ENCODE measurements at regions not wholly inside any gene's neighbourhood (a gene's known extent, or its start where the extent isn't known, plus 50 kb on each side); places are given as distances from the start of the nearest gene placed in this dataset.
"Not testable (repeated sequence)": the region's sequence is repeated elsewhere in the genome, so short reads cannot be mapped to it uniquely, and the experiment has no call there.

DNA sequence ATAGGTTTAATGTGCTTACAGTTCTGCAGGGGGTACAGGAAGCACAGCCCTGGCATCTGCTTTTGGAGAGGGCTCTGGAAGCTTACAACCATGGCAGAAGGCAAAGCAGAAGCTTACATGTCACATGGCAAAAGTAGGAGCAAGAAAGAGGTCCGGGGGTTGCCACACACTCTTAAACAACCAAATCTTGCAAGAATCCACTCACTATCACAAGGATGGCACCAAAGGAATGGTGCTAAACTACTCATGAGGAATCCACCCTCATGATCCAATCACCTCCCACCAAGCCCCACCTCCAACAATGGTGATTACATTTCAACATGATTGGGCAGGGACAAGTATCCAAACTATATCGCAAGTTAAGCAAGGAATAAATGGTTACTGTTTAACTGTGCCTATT, 255.8 kb upstream of the AVPR1A start:
- DNase-seq: no peak

DNA sequence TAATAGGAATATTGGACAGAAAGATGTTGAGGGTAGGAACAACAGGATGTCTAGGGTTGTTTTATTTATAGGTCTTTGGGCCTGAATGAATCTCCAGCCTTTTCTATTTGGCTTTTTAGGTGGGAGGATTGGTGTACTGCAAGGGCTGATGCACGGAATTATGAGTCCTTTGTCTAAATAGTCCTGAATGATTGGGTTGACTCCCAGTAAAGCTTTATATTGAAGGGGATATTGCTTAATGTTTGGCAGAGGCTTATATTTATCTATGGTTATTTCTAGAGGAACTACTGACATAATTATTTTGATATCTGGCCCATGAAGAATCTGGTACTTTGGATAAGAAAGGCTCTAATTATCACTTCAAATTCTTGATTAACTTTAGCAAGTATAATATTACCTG, 253.6 kb upstream of the AVPR1A start:
- DNase-seq: no peak

DNA sequence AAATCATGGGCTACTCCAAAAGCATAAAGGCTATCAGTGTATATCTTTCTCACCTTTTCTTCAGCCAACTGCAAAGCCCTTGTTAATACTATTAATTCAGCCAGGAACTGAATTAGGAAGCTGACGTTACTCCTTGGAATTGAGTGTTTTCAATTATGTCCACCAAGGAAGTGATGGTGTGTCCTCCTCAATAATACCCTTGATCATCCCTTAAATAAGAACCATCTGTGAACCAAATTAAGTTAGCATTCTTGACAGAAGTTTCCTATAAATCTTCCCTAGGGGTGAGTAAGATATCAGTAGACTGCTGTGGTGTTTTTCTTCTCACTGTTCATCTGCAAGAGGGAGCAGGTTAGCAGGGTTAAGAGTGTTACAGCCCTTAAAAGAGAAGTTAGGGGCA, 252.3 kb upstream of the AVPR1A start:
- DNase-seq: no peak

DNA sequence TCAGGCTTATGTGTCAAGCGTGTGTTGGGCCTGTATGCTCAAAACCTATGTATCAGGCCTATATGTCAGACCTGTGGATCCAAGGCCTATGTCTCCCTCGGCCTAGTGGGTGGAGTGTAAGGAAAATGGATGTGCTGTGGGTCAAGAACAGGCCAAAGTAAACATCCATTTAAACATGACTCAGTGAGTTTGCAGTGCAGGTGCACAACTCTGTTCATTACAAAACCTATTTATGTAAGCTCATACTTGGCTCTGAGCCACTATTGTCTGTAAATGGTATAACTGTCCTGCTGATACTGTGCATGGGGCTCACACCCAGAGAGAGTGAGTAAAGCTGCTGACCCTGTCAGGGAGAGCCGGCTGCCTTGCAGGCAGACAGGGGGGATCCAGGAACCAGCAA, 249.7 kb upstream of the AVPR1A start:
- no peak for DNase-seq

DNA sequence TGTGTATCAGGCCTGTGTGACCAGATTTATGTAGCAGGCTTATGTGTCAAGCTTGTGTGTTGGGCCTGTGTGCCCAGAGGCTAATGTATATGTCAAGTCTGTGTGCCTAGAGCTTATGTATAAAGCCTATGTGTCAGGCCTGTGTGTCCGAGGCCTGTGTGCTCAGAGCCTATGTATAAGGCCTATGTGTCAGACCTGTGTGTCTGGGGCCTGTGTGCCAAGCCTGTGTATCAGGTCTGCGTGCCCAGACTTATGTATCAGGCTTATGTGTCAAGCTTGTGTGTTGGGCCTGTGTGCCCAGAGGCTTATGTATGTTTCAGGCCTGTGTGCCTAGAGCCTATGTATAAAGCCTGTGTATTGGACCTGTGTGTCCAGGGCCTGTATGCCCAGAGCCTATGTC, 249.3 kb upstream of the AVPR1A start:
- DNase-seq: no peak

DNA sequence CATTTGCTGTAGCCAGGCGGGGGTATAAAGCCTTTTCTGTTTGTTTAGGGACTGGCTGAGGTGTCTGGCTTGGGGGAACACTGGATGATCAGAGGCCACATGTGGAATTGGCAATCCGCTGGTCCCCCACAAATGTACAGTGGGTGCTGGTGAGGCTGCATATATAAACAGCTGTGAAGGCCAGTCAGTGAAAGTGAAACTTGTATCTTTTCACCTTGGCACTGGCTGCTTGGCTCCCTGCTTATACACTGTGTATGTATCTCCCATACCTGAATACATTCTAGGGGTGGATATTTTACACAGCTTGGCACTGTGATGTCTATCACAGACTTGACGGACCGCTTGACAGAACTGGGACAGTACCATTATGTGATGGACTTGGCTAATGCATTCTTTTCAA, 246.8 kb upstream of the AVPR1A start:
- no peak for DNase-seq

DNA sequence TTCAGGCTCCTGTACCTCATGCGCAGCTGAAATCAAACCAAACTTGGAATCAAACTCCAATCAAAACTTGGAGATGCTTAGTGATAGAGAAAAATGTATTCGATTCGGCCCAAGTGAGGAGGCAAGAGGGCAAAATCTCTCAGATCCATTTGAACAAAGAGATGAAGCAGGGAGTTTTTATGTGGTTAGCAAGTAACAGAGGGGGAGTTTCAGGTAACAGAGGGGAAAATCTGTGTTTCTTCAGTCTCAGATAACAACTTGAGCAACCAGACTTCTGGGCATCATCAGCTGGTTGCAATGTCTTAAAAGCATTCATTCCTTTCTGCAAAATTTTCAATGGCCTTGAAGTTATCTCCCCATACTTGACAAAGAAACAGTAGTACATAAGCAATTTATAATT, 245.1 kb upstream of the AVPR1A start:
- DNase-seq: no peak

DNA sequence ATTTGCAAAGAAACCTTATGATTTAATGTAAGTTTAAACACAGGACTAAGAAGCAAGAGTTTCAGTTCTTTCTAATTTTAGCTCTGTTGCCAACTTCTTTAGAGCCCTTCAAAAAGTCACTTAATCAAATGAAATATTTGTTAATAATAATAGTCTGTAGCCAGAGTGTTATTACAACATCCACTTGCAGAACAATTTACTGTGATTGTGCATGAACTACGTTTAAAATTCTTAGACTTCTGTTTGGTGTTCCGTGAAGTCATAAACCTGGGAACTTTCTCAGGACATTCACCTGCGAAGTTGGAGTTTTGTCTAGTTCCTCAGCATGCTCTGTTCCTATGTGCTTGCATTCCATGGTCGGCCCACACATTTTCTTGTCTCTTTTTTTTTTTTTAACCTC, 244.0 kb upstream of the AVPR1A start:
- no peak for DNase-seq

DNA sequence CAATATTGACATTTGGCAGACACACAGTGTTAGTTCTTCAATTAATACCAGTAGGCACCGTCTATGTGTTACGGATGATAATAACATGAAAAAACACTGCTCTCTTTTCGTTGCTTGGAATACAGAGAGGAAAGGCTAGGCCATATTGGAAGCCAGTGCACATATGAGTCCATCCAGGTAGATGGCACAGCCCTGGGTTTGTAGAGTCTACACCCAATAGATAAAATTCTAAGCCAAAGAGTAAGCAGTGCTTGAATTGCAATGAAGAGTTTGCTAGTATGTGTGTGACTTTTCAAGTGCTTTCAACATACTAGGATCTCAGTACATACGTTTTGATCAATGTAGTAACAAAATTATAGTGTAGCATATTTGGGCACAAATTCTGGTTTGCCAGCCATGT, 243.3 kb upstream of the AVPR1A start:
- no peak for DNase-seq

DNA sequence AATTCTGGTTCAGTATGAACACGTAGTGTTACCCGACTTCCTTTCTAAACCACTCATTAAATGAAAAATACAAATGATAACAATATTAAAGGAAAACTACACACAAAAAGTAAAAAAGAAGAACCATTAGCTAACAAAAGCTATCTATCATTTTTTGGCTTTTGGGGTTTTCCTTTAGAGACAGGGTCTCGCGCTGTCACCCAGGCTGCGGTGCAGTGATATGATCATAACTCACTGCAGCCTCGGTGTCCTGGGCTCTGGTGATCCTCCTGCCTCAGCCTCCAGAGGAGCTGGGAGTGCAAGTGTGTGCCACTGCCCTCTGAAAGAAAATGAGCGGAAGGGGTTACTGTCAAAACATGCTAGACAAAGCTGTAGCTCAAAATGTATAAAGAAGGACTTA, 238.2 kb upstream of the AVPR1A start:
- DNase-seq: no peak

DNA sequence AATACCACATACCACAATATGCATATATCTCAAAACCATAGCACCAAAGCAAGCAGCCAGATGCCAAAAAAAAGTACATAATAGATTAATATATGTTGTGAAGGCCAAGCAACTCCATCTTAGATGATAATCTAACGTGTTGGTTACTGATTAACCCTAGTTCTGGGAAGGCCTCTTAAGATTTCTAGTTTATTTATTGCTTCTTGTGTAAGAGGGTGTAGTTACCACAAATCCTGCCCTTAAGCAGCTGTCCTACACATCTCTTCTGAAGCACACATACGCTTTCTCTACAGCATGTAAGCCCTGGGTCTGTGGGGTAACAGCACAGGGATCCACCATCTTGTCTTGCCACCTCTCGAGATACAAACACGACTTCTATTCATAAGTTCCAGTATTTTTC, 236.8 kb upstream of the AVPR1A start:
- DNase-seq: no peak

DNA sequence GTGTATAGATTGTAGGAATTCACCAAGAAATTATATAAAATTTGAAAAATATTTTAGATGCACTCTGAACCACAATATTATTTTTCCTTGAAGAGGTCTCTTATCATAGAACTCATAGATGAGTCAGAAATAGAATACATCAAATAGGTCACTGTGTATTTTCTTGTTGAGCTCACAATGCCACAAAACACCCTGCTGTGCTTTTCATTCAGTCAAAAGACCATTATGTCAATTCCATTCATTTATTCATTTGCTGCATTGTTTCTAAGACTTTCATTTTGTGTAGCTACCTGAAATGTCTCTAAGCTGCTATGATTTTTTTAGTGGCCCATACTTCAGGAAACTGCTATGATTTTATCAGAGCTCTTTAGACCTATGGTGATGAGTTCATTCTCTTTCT, 231.9 kb upstream of the AVPR1A start:
- DNase-seq: no peak

DNA sequence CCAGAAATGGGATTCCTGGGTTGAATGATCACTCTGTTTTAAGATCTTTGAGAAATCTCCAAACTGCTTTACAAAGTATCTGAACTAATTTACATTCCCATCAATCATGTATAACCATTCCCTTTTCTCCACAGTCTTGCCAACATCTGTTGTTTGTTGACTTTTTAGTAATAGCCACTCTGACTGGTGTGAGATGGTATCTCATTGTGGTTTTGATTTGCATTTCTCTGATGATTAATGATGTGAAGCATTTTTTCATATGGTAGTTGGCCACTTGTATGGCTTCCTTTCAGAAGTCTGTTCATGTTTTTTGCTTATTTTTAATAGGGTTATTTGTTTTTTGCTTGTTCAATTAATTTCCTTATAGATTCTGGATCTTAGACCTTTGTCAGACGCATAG, 211.8 kb upstream of the AVPR1A start:
- DNase-seq: no peak

DNA sequence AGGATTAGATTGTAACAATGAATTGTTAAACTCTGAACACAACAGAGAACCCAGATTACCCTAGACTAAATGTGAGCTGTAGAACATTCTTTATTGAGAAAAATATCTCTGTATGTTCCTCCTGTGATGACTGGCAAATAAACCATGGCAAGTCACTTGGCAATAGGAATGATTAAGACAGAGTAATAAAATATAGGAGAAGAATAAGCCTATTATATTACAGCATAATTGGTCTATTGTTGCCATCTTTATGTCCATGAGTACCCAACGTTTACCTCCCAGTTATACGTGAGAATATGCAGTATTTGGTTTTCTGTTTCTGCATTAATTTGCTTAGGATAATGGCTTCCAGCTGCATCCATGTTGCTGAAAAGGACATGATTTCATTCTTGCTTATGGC, 211.2 kb upstream of the AVPR1A start:
- no peak for DNase-seq

DNA sequence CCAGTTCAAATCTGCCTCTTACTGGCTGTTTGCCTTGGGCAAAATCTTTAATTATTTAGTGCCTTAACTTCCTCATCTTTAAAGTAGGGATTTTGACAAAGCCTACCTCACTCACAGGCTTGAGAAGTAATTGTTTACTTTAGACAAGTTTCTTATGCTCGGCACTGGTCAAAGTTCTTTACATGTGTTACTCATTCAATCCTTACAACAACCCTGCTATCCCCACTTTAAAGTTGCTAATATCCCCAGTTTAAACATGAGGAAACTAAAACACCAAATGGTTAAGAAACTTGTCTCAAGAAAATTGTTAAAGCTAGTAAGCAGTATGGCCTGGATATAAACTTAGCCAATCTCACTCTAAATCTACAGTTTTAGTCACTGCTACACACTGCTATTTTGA, 204.0 kb upstream of the AVPR1A start:
- no peak for DNase-seq

DNA sequence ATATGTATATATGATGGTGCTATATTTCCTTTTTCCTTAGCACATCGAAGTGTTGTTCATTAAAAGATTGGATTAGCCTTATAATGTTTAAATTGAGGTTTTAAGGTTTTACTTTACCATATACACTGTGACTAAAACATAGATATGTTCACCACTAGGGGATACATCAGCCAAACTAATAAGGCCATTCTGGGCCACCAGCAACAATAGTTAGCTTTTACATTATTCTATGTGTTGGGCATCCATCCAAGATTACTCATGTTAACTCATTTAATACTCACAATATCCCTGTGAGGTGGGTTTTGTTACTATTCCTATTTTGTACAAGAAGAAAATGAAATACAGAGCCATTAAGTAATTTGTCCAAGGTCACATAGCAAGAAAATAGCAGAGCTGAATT, 202.6 kb upstream of the AVPR1A start:
- no peak for DNase-seq

DNA sequence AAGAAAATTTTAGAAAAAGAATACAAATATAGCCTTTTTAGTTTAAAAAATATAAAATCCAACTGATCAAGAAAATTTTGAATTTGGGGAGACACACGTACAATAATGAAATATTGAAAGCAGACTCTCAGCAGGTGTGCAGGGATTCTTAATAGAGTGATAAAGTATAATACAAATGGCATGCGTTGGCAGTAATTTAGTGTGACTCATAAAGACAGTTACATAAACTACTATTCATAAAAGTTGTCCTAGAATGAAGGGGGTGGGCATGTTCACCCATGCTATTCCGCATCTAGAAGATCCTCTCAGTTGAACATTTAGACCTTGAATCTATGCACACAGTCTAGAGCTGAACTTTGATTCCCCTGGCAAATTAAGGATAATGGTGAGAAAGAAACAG, 200.4 kb upstream of the AVPR1A start:
- DNase-seq: no peak

DNA sequence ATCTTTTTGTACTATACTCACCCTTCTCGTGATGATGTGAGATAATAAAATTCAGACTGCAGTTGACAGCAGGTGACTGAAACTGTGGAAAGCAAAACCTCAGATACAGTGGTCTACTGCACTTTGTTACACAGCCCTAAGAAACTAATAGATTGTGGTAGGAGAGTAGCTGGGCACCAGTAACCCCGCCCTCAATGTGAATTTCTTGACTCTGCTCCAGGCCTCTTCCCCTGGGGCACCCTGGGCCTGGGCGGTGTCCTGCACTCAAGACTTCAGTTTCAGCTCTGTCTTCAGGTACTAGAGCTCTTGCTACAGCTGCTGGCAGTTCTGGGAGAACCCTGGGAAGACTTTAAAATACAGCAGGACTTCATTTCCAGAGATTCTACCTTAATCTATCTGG, 197.6 kb upstream of the AVPR1A start:
- no peak for DNase-seq

DNA sequence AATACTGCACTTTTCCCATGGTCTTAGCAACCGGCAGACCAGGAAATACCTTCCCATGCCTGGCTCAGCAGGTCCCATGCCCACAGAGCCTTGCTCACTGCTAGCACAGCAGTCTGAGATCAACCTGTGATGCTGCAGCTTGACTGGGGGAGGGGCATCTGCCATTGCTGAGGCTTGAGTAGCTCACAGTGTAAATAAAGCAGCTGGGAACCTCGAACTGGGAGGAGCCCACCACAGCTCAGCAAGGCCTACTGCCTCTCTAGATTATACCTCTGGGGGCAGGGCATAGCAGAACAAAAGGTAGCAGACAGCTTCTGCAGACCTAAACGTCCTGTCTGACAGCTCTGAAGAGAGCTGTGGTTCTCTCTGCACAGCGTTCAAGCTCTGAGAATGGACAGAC, 186.2 kb upstream of the AVPR1A start:
- not testable (repeated sequence) for DNase-seq

DNA sequence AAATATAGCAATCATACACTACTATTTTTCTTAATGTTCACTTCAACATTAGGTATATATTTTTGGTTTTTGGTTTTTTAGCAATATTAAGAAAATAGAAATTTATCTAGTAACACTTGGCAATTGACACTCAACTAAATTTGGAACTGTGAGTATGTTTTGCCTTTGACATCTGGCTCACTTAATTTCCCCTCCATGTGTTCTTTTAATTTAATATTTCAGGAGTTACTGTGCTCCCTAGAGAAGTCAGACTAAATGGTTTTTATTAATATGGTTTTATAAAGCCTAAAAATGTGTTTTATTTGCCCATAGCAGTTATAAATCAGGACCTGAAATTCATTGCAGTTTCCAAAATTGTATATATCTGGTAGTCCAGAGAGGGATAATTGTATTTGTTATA, 175.3 kb upstream of the AVPR1A start:
- no peak for DNase-seq

DNA sequence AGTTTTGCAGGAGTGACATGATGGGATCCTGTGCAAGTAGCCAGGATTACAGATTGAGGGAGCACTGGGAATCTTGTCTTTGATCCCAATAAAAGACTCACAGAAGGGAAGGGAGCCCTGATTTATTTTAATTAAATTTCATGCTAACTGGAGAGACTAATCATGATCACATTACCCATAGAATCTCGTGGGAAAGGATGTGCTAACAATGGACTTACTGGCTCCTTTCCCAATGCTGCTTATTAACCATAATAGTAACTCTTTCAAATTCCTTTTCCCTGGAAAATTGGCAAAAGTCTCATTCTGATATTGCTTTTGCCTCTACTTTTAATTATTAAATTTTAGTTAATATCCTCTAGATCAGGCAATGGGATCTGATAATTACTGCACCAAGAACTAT, 174.8 kb upstream of the AVPR1A start:
- DNase-seq: no peak

DNA sequence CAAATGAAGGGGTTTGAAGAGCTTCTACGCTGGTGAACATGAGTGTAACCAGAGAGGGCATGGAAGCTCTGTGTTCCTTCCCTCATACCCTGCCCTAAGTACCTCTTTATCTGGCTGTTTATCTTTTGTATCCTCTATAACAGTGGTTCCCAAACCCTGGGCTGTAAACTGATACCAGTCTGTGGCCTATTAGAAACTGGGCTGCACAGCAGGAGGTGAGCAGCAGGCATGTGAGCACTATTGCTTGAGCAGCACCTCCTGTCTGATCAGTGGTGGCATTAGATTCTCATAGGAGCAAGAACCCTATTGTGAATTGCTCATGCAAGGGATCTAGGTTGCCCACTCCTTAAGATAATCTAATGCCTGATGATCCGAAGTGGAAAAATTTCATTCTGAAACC, 172.9 kb upstream of the AVPR1A start:
- DNase-seq: no peak

DNA sequence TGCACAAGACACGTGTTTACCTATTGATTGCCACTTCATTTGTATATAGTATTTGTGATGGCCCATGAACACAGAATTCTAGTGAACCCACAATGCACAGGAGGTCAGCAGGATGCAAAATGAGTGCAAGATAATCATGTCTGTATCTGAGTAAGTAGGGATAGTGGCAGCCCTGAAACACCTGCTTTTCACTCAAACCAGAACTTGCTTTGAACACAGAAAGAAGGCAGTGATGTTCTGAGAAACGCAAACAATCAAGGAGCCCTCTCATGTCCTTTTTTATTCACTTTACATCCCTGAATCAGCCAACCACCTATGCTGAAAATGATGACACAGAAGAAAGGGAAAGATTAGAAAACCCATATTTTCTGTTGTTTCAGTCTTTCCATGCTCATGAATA, 170.4 kb upstream of the AVPR1A start:
- DNase-seq: no peak

DNA sequence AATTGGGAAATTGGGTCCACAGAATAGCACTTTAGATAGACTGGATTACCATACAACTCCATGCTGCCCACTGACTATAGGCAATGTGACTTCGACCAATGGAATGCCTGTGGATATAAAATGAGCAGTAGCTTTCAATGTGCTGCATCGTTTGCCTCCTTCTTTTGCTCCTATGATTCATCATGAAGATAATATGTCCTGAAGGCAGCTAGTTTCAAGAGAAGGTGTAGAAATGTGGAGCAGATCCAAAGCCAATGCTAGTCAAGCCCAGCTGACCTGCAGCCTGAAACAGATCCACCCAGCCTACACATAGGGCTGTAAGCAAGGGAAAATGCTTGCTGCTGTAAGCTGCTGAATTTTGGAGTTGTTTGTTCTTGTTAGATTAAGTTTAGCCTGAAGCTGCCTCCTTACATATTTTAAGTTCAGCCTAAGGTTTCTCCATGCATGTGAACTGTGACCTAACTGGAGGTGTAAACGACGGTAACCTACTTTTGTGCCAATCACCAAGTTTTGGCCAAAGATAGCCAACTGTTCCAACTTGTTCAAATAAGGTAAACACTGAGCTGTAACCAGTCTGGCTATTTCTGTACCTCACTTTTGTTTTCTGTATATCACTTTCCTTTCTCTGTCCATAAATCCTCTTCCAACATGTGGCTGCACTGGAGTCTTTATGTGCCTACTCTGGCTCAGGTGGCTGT, 169.1 kb upstream of the AVPR1A start:
- DNase-seq: no peak

DNA sequence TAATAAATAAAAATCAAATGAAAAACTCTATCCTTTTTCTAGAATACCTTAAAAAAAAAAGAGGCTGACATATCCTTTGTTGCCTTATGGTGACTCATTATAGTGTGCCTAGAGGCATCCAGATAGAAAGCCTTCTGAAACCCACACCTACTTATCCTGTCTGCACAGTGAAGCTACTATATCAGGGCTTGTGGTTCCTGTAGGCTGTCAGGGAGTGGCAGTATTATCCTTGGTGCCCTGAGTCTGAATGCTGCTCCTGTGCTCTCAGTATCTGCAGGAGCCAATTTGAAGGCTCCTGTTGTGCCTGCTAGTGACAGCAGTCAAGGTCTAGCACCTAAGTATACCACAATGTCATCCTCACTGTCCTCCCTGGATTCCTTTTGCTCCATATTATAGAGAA, 168.4 kb upstream of the AVPR1A start:
- no peak for DNase-seq

DNA sequence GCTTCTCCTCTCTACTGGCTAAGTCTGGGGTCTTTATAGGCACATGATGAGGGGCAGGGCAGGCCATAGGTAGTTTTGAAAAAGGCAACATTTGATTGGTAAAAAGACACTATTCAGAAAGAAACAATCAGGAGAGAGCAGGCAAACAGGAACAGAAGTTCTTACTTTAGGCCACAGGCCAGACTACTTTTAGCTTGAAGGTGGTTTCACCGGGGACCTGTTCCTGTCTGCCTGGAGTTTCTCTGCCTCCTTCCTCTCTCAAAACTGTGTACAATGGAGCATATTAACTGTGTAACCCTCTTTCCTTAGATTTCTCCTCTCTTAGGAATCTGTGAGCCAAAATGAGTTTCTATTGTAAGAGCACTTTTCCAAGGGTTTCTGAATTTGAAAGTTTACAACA, 167.9 kb upstream of the AVPR1A start:
- no peak for DNase-seq
